NB4 (cell line): ENCODE measurements at regions not wholly inside any gene's neighbourhood (a gene's known extent, or its start where the extent isn't known, plus 50 kb on each side); places are given as distances from the start of the nearest gene placed in this dataset.

Source experiments
- POLR2A ChIP-seq: IDR thresholded peaks from 2 replicates; pipeline ENCODE4 v1.6.1; 2011; ENCODE audit warnings: mild to moderate bottlenecking; ENCODE audit not compliant: insufficient read length; ENCODE audit errors: extremely low read depth
- TF ChIP-seq, protein P1 (sequence below): IDR thresholded peaks from one replicate; pipeline ENCODE4 v1.5.1; 2012; ENCODE audit warnings: low read depth, low read length

DNA sequence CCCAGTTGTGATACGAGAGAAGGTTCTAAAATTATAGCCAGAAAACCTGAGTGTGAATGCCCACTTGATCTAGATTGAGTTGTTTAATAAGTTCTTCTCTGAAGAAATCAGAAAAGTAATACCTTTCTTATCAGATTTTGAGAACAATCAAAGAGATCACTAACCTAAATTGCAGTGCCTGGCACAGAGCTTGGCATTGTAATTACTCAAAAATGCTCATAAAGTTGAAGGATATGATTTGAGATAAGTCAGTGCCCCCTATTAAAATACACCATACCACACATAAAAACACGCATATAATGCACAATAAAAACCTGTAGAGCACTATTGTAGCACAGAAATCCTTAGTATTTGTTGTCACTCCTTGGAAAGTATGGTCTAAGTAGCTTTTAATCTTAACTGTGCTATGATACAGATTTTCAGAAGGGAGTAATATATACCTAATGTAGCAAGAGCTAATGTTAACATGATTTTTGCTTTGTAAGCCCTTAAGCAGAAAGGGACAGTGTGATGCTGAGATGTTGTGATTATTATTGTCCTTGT is 257.5 kb upstream of the CDH18 start:
- TF ChIP-seq, protein P1, sequence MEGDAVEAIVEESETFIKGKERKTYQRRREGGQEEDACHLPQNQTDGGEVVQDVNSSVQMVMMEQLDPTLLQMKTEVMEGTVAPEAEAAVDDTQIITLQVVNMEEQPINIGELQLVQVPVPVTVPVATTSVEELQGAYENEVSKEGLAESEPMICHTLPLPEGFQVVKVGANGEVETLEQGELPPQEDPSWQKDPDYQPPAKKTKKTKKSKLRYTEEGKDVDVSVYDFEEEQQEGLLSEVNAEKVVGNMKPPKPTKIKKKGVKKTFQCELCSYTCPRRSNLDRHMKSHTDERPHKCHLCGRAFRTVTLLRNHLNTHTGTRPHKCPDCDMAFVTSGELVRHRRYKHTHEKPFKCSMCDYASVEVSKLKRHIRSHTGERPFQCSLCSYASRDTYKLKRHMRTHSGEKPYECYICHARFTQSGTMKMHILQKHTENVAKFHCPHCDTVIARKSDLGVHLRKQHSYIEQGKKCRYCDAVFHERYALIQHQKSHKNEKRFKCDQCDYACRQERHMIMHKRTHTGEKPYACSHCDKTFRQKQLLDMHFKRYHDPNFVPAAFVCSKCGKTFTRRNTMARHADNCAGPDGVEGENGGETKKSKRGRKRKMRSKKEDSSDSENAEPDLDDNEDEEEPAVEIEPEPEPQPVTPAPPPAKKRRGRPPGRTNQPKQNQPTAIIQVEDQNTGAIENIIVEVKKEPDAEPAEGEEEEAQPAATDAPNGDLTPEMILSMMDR = no peak
- TF ChIP-seq POLR2A = no peak
